MM.1S (cell line): ENCODE measurements at regions not wholly inside any gene's neighbourhood (a gene's known extent, or its start where the extent isn't known, plus 50 kb on each side); places are given as distances from the start of the nearest gene placed in this dataset.

ENCODE experiments used
- DNase-seq: peaks from one replicate; pipeline ENCODE4 v3.0.0-alpha.2; 2015
- H2AFZ ChIP-seq: fragments of 300-600 bp; sonication (generic); 2 replicates; pipeline ENCODE4 v1.6.0; 2016; ENCODE audit warnings: antibody characterized with exemption, low read length
- H3F3A ChIP-seq: fragments of 300-600 bp; sonication (generic); 2 replicates; pipeline ENCODE4 v1.6.1; 2016; ENCODE audit warnings: mild to moderate bottlenecking, antibody characterized with exemption, low read length, moderate library complexity, mixed read lengths; ENCODE audit not compliant: insufficient read depth
- H3K27ac ChIP-seq: fragments of 300-600 bp; sonication (generic); 2 replicates; pipeline ENCODE4 v1.5.1; 2016; ENCODE audit warnings: mild to moderate bottlenecking, low read length
- H3K27me3 ChIP-seq: fragments of 300-600 bp; sonication (generic); replicated peaks from 2 replicates; pipeline ENCODE4 v1.6.0; 2016; ENCODE audit warnings: low read length; ENCODE audit not compliant: insufficient read depth
- H3K36me3 ChIP-seq: fragments of 300-600 bp; sonication (generic); replicated peaks from 2 replicates; pipeline ENCODE4 v1.6.1; 2016; ENCODE audit warnings: mild to moderate bottlenecking, low read length, mixed read lengths; ENCODE audit not compliant: insufficient read depth
- H3K4me1 ChIP-seq: fragments of 300-600 bp; sonication (generic); 2 replicates; pipeline ENCODE4 v1.6.1; 2016; ENCODE audit warnings: low read length, mixed read lengths
- H3K4me2 ChIP-seq: fragments of 300-600 bp; sonication (generic); 2 replicates; pipeline ENCODE4 v1.6.0; 2016; ENCODE audit warnings: low read depth, low read length
- H3K4me3 ChIP-seq: fragments of 300-600 bp; sonication (generic); 2 replicates; pipeline ENCODE4 v1.5.1; 2016; ENCODE audit warnings: low read length, mixed read lengths
- H3K79me2 ChIP-seq: fragments of 300-600 bp; sonication (generic); 2 replicates; pipeline ENCODE4 v1.6.1; 2016; ENCODE audit warnings: mixed run types, low read length, mixed read lengths
- H3K9ac ChIP-seq: fragments of 300-600 bp; sonication (generic); 2 replicates; pipeline ENCODE4 v1.6.1; 2016; ENCODE audit warnings: low read length, mixed read lengths
- H3K9me2 ChIP-seq: fragments of 300-600 bp; sonication (generic); replicated peaks from 2 replicates; pipeline ENCODE4 v1.6.1; 2016; ENCODE audit warnings: mild to moderate bottlenecking, low read length, mixed read lengths; ENCODE audit not compliant: insufficient read depth
- H3K9me3 ChIP-seq: fragments of 300-600 bp; sonication (generic); replicated peaks from 2 replicates; pipeline ENCODE4 v1.6.1; 2016; ENCODE audit warnings: mild to moderate bottlenecking, low read length, mixed read lengths; ENCODE audit not compliant: insufficient read depth
- H4K20me1 ChIP-seq: fragments of 300-600 bp; sonication (generic); 2 replicates; pipeline ENCODE4 v1.6.1; 2016; ENCODE audit warnings: mild to moderate bottlenecking, low read length, moderate library complexity, mixed read lengths; ENCODE audit not compliant: insufficient read depth
- CTCF ChIP-seq: fragments of 300-600 bp; sonication (generic); IDR thresholded peaks from 2 replicates; pipeline ENCODE4 v1.5.1; 2016; ENCODE audit warnings: antibody characterized with exemption, low read length, mixed read lengths
- EZH2 ChIP-seq: fragments of 300-600 bp; sonication (generic); optimal IDR thresholded peaks from 2 replicates; pipeline ENCODE3; 2017; ENCODE audit warnings: low read depth, mild to moderate bottlenecking, antibody characterized with exemption, low read length, mixed read lengths
- EZH2phosphoT487 ChIP-seq: fragments of 300-600 bp; sonication (generic); IDR thresholded peaks from 2 replicates; pipeline ENCODE4 v1.6.1; 2018; ENCODE audit warnings: antibody characterized with exemption, low read length

GRCh38 chr18:43589611-43590151 is 312.4 kb upstream of the SYT4 start:
- no peaks in the 10 kb centered on the region for H3F3A ChIP-seq
- no peak overlapping the region for H3K27ac ChIP-seq
- H3K79me2 ChIP-seq, result no peaks in the 10 kb centered on the region
- no peak overlapping the region for H3K9ac ChIP-seq
- no peaks in the 10 kb centered on the region for H3K27me3 ChIP-seq
- TF ChIP-seq CTCF, result no peak
- H3K9me3 ChIP-seq, result no peaks in the 10 kb centered on the region
- no peaks in the 10 kb centered on the region for H3K9me2 ChIP-seq
- H3K36me3 ChIP-seq, result no peaks in the 10 kb centered on the region
- H3K4me1 ChIP-seq, result peaks cover 15% of the 10 kb centered on the region
- H2AFZ ChIP-seq, result no peak overlapping the region
- no peak overlapping the region for H3K4me3 ChIP-seq
- DNase-seq, result no peak
- no peak overlapping the region for H3K4me2 ChIP-seq
- H4K20me1 ChIP-seq, result no peaks in the 10 kb centered on the region

GRCh38 chr18:43590182-43590903 is 313.1 kb upstream of the SYT4 start:
- Histone ChIP-seq H3K79me2 (no peaks in the 10 kb centered on the region), H3K27ac (no peak overlapping the region), H2AFZ (no peak overlapping the region), H3K4me3 (no peak overlapping the region), H3K9ac (no peak overlapping the region), H3K4me1 (peaks cover 11% of the 10 kb centered on the region), H3K9me3 (no peaks in the 10 kb centered on the region), H4K20me1 (no peaks in the 10 kb centered on the region), H3K9me2 (no peaks in the 10 kb centered on the region), H3K4me2 (no peak overlapping the region), H3K36me3 (no peaks in the 10 kb centered on the region), H3F3A (no peaks in the 10 kb centered on the region), H3K27me3 (no peaks in the 10 kb centered on the region)
- DNase-seq, result no peak
- TF ChIP-seq EZH2, result no peak
- TF ChIP-seq EZH2phosphoT487, result no peak
- no peak for TF ChIP-seq CTCF

GRCh38 chr18:43592269-43592668 is 315.0 kb upstream of the SYT4 start:
- no peaks in the 10 kb centered on the region for H3K9me3 ChIP-seq
- H3K4me3 ChIP-seq, result no peak overlapping the region
- H3K27ac ChIP-seq, result no peak overlapping the region
- H3K36me3 ChIP-seq, result no peaks in the 10 kb centered on the region
- TF ChIP-seq EZH2phosphoT487, result no peak
- no peak for TF ChIP-seq EZH2
- no peak for TF ChIP-seq CTCF
- H3K9ac ChIP-seq, result no peak overlapping the region
- H3K4me1 ChIP-seq, result peaks cover 10% of the 10 kb centered on the region; the same call in 1 of the 2 replicates
- H4K20me1 ChIP-seq, result no peaks in the 10 kb centered on the region
- H3K4me2 ChIP-seq, result no peak overlapping the region
- no peaks in the 10 kb centered on the region for H3K27me3 ChIP-seq
- no peaks in the 10 kb centered on the region for H3F3A ChIP-seq
- H3K9me2 ChIP-seq, result no peaks in the 10 kb centered on the region
- H2AFZ ChIP-seq, result no peak overlapping the region
- no peak for DNase-seq
- H3K79me2 ChIP-seq, result no peaks in the 10 kb centered on the region
